Left colon (tissue), 2 donors: ENCODE measurements at regions not wholly inside any gene's neighbourhood (a gene's known extent, or its start where the extent isn't known, plus 50 kb on each side); places are given as distances from the start of the nearest gene placed in this dataset.

Source experiments
- ATAC-seq: fragments of 200-7000 bp; cut with Tn5 transposase; one replicate; pipeline ENCODE4 v1.9.1; 2020; ENCODE audit warnings: mild to moderate bottlenecking, moderate library complexity
- DNase-seq, 2 donors: peaks; one replicate each; pipeline ENCODE4 v3.0.0-alpha.2; 2020
- intact Hi-C, 2 donors: fragments of 100-400 bp; cut with DNase I in 1 of 2; cut with micrococcal nuclease in 1 of 2; formaldehyde crosslinking; loops; one replicate each; pipeline versions ENCODE4 v1.11.2 to v1.14.0; 2022; cut with DNase I, micrococcal nuclease
- donor health status: DM: no; HTN: no; CAD: no.
- donor health status: DM: yes; HTN: yes; CAD: no.

DNA sequence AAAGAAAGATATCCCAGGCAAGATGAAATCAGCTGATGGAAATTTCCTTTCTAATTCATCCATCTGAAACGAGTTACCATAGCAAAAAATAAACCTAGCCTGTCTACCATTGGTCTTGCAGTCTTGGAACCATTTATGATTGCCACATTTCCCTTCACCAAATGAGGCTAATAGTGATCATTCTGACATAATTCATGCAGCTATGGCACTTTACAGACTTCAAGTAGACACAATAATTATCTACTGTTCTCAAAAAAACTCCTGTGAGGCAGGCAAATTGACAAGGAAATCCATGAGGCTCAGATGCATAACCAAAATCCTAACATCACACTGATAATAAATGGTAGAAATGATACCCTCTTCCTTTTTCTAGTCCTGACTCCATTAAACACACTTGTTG is 1669.7 kb upstream of the LRRTM1 start:
- no peak for ATAC-seq
- intact Hi-C loops: no loop called here

DNA sequence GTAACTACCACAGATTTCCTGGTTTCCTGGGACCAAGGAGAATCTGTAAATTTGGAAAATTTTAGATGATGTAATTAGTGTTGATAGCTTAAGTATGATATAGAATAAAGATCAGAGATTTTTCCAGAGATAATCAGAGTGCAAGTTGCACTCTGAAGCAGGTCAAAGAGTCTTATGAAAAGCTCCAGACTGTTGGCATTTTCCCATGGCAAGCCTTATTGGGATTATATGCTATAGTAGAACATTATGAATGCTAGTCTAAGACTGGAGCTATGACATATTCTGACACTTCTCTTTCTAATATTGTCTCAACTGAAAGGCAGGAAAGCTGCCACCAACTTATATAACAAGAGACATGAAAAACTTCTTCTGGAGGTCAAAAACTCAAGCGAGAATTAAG is 1638.3 kb upstream of the LRRTM1 start:
- intact Hi-C loops: no loop called here
- DNase-seq (no peak), ATAC-seq (no peak)

More for the DNA sequence above, 1669.7 kb upstream of the LRRTM1 start:
- DNase-seq: no peak

DNA sequence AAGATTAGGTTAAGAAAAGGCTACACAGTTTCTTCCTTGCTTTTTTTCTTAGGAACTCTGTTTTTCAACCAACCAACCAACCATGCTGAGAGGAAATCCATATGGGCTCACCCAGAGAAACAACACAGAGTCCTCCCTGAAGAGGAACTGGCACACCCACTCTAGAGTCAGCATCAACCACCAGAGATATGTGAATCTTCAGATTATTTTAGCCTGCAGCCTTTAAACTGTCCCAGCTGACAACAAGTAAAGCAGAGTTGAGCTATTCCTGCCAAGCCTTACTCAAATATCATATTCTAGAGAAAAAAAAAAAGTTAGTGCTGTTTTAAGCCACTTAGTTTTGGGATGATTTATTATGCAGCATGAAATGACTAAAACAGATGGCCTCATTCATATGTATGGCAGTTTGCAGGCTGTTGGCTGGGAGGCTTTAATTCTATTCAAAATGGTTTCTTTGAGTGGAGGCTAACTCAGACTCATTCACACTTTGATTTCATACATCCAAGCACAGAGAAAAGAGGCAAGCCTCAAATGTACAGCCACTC is 1637.7 kb upstream of the LRRTM1 start:
- intact Hi-C loops: no loop called here
- DNase-seq (no peak), ATAC-seq (no peak)

DNA sequence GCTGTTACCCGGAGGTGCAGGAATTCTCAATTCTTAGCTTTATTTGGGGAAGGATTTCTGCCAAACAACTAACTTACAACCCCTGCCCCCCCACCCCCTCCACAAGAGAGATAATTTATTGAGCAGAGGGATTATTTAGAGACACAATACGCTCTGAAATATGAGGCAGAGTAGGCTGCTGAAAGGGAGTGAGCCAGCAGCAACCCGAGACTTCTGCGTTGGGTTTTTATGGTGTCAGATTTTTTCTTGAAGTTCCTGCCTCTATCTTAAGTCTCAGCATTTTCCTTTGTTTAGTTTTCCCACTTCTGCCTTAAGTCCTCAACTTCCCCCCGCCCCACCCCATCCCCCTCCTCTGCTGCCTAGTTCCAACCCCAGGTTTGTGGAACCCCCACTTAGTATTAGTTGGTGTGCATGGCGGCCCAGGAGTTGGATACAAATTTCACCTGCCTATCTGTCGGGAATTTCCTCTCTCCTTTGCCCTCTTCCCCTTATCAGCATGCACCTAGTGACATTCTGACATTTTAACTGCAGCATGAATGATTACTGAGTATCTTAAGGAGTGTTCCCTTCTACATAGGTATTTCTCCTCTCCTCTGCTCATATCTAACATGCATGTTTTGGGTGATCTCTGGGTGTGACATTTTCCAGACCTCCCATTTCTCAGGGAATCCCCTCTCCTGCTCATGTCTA is 1635.9 kb upstream of the LRRTM1 start:
- intact Hi-C loops: no loop called here
- DNase-seq (no peak), ATAC-seq (no peak)

DNA sequence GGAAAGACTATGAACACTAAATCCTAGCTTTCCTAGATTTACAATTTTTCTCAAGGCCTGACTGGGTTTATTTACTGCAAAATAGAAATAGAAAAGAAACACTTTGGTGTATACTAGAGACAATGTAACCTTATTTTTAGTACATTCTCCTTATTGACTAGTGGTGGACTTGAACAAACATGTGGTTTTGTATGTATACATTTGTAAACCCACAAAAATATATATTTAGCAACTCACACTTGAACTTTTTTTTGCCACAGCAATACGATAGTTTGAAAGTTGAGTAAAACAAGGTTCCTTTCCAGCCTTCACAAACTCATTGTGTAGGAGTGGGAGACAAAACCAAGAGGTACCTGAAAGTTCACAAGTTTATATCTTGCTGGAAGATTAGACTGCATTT is 1633.4 kb upstream of the LRRTM1 start:
- DNase-seq (no peak), ATAC-seq (no peak)
- intact Hi-C loops: no loop called here

DNA sequence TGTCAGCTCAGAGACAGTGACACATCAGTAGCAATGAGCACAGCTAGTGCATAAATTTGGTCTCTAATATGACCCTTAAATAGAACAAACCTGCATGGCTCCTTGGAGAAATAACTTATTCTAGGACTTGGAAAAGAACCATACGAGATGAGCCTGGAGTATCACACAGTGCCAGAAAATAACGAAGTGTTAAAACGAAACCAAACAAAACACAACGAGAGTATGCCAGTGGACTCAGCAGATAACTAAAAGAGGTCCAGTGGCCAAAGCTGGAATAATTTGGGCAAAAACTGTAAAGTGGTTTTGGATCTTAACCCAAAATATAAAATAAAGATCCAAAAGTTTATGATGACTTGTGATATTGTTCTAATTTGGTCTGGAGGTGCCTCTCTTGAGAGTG is 1599.0 kb upstream of the LRRTM1 start:
- intact Hi-C loops: no loop called here
- ATAC-seq (no peak), DNase-seq (no peak)

DNA sequence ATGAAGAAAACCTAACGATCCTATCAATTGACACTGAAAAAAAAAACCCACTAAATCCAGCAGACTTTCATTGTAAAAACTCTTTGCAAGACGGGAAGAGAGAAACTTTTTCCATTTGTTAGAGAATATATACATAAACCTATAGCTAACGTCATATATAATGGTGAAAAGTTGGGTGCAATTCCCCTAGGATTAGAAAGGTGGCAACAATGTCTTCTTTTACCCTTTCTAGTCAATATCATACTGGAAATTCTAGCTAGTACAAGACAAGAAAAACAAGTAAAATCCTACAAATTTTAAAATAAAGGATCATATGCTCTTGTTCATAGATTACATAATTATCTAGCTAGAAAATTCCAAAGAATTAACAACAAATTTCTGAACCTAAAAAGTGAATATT is 1596.5 kb upstream of the LRRTM1 start:
- ATAC-seq: no peak
- no peak for DNase-seq
- intact Hi-C loops: no loop called here

DNA sequence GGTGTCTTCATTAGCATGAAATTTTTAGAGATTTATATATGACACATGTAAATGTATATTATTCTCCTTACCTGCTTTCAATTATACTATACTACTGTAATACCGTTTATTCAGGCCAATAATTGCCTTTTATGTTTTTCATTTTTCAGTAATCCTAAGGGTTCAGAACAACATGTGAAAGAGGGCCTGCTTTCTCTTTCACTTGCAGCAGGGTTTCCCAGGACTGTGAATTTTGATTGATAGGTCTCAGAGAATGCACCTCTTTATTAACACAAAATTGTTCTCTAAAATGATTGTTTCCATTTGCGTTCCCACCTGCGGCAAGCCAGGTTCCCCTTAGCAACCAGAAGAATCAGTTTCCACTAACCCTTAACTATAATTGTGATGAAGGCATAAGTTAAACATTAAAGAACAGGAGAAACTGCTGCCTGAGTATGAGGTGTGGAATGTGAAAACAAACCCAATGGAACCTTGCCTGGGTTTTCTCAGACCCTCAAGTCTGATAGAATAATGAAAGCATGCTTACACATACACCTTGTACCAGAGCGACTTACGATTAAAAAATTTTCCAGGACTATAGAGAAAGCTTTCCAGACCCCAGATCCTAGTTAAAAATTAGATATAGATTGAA is 1591.2 kb upstream of the LRRTM1 start:
- intact Hi-C loops: no loop called here
- no peak for DNase-seq
- no peak for ATAC-seq

DNA sequence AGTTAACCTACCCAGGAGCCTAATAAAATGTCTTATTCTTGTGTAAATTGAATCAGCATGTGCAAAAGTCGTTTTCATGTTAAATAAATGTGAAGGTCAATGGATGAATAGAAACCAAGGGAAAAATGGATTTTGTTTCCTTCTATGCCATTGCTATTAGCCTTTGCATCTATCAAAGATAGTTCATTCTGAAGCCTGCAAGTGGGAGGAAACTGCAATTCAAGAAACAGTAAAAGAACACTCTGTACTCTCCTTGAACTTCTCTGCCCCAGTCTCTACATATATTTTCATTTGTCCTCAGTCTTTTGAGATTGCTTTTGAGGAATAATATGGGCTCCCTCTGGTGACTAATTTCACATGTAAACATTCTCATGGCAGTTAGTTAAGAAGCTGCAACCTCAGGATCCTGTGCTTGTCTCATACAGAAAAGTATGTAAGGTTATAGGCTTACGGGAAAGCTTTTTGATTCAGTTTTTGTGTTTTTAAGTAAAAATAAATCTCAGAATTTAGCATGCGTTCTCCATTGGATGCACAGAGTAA is 1590.0 kb upstream of the LRRTM1 start:
- no peak for DNase-seq

DNA sequence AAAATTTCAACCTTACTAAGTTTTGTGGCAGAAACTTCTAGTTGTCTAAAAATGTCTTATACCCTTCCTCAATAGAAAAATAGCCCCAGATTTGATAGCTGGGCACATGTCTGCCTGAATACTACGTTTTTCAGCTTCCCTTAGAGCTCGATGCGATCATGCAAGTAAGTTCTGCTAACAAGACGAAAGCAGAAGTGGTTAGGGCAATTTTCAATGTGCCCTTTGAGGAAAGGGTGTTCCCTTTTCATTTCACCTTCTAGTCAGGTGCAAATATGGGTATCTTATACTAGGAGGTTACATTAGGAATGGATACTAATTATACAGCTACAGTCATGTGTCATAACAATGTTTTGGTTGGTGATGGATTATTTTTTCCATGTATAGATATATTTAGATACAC is 1572.1 kb upstream of the LRRTM1 start:
- intact Hi-C loops: no loop called here
- DNase-seq (no peak), ATAC-seq (no peak)

More for the DNA sequence above, 1590.0 kb upstream of the LRRTM1 start:
- intact Hi-C loops: no loop called here
- ATAC-seq: no peak

DNA sequence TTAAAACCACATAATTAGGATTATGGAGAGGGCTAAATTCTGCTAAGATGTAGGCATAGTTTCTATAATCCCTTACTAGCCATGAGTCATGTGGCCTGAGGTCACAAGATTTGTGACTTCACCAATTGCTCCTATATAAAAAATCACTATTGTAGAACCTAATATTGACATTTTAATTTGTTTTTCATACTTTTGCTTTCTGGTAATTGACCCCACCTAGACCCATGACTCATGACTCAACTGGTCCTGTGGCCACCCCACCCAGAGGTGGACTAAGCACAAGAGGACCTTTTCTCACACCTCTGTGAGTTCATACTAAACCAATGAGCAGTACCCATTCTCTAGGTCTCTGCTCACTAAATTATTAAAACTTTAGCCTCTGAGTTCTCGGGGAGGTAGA is 1567.5 kb upstream of the LRRTM1 start:
- DNase-seq (no peak), ATAC-seq (peak; percentile 26)
- intact Hi-C loops: no loop called here

DNA sequence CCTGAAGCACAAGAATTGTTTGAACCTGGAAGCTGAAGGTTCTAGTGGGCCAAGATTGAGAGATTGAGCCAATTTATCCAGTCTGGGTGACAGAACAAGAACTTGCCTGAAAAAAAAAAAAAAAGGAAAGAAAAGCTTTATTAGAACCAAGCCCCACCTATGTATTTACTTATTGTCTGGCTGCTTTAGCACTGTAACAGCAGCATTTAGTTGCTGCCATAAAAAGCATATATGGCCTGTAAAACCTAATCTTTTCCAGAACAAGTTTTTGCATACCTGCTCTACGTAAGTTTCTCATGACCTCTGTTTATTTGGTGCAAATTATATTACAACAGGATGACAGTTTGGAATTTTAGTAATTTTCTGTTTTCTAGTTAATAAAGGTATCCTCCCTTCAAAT is 1565.6 kb upstream of the LRRTM1 start:
- ATAC-seq (peak; percentile 94), DNase-seq (no peak)
- intact Hi-C loops: no loop called here

DNA sequence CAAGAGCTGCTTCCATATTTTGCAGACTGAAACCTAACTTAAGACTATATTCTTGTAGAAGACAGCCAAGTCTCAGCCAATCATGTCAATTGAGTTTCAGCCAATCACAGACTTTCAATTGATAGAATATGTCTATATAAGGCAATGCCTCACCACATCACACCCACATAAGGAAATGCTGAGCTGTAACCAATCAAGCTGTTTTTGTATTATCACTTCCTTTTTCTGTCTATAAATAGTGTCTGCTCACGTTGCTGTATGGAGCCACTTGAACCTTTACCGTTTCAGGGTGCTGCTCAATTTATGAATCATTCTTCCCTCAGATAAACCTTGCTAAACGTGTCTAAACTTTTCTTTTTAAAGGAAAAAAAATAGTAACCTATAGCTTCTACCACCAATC is 1554.4 kb upstream of the LRRTM1 start:
- ATAC-seq (peak; percentile 59), DNase-seq (no peak)
- intact Hi-C loops: no loop called here

DNA sequence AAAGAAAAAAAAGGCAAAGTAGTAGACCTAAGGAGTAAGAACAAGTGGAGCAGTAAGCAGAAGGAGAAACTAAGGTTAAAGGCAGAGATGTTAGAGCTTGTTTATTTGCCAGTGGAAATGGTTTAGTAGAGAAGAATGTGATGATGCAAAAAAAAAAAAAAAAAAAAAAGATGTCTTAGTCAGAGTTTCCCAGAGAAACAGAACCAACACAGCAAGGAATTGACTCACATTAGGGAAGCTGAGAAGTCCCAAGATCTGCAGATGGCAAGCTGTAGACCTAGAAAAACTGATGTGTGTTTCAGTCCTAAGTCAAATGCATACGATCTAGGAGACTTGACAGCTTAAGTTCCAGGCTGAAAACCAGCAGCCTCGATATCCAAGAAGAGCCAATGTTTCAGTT is 1548.8 kb upstream of the LRRTM1 start:
- intact Hi-C loops: no loop called here
- ATAC-seq: no peak
- no peak for DNase-seq

DNA sequence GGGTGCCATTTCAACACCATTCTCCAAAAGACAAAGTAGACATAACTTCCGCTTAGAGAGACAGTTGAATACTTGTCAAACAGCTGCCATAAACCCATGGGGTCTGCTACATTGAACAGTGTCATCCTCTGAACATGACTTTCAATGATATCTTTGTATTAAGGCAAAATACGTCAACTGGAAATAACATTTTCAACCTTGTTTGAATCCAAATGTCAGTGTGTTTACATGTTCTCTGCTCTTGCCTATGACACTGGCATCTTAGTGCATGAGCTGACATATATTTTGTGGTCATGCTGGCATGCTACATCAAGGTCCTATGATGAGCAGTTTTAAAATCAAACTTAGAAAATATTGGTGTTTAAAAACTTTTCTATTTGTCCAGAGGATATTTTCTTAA is 1548.1 kb upstream of the LRRTM1 start:
- DNase-seq (no peak), ATAC-seq (no peak)
- intact Hi-C loops: no loop called here

DNA sequence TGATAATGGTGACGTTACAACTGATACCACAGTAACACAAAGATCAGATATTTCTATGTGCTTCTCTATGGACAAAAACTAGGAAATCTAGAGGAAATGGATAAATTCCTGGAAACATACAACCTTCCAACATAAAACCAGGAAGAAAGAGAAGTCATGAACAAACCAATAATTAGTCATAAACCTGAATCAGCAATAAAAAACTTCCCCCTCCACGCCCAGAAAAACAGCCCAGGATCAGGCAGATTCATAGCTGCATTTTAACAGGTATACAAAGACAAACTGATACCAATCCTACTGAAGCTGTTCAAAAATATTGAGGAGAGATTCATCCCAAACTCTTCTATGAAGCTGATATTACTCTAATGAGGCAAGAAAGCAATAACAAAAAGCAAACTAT is 1535.2 kb upstream of the LRRTM1 start:
- ATAC-seq (no peak), DNase-seq (no peak)
- intact Hi-C loops: no loop called here

DNA sequence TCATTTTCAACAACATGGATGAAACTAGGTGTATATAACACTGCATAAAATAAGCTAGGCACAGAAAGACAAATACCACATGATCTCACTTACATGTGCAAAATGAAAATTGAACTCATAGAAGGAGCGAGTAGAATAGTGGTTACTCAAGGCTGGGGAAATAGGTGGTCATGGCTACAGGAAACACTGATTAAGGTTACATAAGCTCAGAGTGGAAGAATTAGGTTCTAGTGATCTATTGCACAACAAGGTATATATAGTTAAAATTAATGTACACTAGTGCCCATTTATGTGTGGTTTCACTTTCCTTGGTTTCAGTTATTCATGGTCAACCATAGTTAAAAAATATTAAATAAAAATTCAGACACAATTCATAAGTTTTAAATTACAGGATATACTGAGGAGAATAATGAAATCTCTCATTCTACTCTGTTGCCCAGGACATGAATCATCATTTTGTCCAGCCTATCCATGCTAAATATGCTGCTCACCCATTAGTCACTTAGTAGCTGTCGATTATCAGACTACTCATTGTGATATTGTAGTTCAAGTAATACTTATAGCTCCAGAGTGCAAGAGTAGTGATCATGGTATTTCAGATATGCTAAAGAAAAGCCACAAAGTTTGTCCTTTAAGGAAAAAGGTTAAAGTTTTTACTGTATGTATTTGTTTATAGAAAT is 1530.9 kb upstream of the LRRTM1 start:
- no peak for DNase-seq
- intact Hi-C loops: no loop called here
- ATAC-seq: no peak

DNA sequence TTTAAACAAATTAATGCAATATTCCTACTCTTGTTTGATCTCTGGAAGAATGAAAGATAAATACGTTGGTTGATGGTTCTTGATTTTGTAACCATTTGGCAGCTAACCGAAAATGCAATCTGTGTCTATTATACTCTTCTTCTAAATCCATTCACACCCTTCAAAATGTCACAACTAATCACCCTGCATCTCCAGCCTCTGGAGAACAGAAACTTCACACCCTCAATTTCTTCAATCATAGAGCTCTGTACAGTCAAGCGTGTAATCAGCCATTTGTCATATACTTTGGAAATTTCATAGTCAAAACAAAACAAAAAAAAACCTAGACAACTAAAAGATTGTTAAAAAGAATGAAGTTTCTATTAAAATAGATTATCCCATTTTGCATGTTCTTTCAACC is 1482.3 kb upstream of the LRRTM1 start:
- DNase-seq (no peak), ATAC-seq (no peak)
- intact Hi-C loops: no loop called here

DNA sequence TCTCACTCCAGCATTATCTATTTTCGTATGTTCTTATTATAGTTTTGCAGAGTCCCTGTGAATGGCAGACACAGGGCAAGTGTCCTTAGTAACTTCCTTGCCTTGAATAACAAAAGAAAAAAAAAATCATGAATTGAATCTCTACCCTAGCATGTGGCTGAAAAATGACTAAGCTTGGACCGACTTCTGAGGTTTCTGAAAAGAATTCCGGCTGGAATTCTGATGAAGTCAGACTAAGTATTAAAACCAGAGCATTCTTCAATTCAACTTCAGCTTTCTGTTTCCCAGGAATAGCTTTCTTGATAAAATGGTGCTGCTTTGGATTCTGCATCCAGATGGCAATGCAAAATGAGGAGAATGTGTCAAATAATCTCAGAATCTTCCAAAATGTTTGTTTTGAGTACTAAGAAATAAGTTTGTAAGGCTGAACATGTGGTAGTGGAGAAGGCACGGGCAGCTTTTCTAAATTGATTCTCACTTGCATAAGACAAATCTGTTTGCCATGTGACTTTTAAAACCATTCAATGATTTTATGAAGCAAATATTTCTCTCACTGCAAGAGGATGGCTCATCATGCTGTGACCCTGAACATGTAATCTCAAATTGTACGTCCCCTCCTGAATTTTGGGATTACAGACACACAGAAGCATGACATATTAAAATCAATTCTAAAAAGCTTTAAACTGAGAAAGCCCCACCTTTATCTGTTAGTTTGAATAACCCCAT is 1462.8 kb upstream of the LRRTM1 start:
- DNase-seq (no peak), ATAC-seq (no peak)

More for the DNA sequence above, 1462.8 kb upstream of the LRRTM1 start:
- intact Hi-C loops: no loop called here
